HG02840 (cell line): ENCODE measurements at regions not wholly inside any gene's neighbourhood (a gene's known extent, or its start where the extent isn't known, plus 50 kb on each side); places are given as distances from the start of the nearest gene placed in this dataset.

Experiments
- ATAC-seq: cut with Tn5 transposase; IDR thresholded peaks from one replicate; pipeline ENCODE4 v1.9.1; 2021; ENCODE audit warnings: mild to moderate bottlenecking, moderate library complexity, moderate number of reproducible peaks; ENCODE audit not compliant: unreplicated experiment, low FRiP score

DNA sequence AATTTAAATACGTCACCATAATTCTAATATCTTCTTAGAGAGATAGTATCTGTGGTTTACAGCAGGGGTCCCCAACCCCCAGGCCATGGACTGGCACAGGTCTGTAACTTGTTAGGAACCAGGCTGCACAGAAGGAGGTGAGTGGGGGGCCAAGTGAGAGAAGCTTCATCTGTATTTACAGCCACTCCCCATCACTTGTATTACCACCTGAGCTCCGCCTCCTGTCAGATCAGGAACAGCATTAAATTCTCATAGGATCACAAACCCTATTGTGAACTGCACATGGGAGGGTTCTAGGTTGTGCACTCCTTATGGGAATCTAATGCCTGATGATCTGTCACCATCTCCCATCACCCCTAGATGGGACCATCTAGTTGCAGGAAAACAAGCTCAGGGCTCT lies 282.6 kb downstream of the ICOS start:
- no peak for ATAC-seq

- no peak for ATAC-seq
Measured at GRCh38 chr2:204220896-204221295, 284.3 kb downstream of the ICOS start.

GRCh38 chr2:204223046-204223445 lies 286.5 kb downstream of the ICOS start:
- no peak for ATAC-seq

- ATAC-seq, result no peak
Measured at GRCh38 chr2:204223544-204223943, 287.0 kb downstream of the ICOS start.

DNA sequence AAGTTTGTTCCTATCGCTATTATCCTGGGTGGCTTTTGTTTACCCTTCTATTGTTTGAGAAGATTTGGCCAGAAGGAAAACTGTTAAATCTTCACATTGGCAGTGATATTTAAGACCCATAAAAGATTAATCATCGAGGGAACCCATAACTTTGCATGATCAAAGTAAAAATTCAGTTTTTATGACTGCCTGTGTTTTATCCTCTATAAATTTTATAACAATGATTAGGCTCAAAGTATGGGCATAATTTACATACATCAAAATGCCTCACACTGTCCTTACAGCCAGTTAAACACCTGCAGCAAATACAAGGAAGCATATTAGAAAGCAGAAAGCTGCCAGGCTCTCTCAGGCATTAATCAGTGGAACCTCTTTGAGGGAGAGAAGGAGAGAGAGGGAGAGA lies 289.1 kb downstream of the ICOS start:
- ATAC-seq, result no peak

GRCh38 chr2:204226305-204226880 lies 289.8 kb downstream of the ICOS start:
- no peak for ATAC-seq

DNA sequence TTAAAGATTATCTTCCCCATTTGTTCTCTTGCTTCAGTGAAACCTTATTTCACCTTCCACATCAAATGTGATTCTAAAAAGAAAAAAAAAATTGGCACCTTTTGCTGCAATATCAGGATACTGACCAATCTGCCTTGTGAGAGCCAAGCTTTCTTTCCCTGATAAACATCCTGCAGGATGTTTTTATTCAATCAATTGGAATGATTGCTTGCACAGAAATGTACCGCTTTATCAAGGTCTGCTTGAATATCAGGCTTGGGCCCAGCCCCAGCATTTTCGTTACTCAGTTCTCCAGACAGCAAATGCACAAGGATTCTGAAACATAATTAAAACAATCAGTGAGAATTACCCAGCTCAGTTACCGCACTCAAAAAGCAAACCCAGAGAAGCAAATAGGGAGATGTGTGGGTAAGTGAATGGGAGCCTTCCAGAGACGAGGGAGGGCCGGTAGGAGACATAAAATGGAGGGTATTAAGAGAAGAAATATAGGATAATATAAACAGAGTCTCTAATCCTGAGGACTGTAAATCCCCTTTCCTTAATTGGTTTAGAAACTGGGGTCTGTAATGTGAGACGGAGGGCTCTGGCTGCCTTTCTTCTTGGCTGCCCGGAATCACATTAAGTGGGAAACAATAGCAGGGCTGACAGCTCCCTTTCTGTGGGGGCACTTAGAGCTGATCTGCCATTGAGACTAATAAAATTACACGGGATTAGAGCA lies 291.8 kb downstream of the ICOS start:
- no peak for ATAC-seq

DNA sequence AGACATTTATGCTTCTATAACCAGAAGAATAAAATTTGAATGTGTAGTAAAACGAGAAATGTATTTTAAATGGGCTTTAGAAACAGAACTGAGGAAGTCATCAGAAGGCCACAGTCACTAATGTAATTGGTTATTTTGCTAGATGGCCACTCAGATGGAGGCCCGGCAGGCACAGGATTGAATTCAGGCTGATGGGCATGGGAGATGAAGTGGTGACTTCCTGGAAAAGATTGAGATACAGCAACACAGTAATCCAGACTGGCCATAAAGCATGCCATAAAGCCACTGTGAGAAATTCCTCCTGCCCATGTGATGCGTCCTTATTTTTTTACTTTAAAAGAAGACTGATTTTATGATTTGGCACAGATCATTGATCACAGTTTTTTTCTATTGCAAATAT lies 297.7 kb downstream of the ICOS start:
- ATAC-seq, result no peak

- no peak for ATAC-seq
Measured at GRCh38 chr2:204234879-204235278, 298.3 kb downstream of the ICOS start.

DNA sequence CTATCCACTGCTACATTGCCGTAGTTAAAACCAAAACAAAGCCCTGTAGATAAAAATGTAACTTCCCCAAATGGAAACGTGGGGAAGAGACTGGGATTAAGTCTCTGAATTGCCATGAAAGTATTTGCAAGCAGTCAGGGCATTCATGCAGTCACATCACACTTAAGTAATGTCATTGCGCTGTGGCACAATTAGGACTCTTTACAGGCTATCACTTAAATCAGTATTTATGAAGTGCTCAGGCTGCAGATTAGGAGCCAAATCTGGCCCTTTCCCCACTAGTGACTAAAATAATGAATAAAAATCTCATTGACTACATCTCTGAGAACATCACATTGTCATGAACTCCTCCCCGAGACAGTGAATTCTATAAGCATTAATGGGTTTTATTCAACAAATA lies 300.9 kb downstream of the ICOS start:
- no peak for ATAC-seq

- ATAC-seq, result no peak
Measured at GRCh38 chr2:204239411-204240165, 303.0 kb downstream of the ICOS start.

DNA sequence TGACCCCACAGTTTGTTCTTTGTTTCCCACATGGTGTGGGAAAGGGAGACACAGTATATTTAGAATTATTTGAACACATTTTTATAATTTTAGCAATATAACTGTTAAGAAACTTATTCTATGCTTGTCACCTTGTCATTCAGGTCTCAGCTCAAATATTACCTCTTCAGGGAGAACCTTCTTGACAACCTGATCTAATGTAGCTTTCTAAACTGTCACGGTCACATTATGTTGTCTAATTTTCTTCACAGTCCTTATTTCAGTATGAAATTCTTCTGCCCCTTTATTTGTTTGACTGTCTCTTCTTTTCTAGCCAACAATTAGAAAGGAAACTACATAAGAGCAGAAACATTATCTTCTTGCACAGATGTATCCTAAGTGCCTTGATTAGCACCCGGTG lies 304.3 kb upstream of the PARD3B start:
- ATAC-seq, result no peak

DNA sequence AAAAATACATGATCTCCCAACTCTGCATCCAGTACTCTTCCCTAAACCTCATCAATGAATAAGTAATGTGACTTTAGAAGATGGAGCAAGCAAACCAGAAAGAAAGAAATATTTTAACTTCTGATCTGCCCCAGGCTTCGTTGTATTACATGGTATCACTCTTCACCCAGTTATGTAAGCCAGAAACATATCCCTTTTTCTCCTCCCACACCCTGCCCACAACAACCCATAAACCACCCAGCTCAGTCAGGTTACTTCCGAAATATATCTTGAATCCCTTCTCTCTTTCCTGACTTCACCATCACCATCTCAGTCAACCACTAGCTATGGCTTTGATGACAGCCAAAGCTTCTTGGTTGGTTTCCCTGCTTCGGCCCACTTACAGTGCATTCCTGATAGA lies 295.8 kb upstream of the PARD3B start:
- ATAC-seq, result no peak

DNA sequence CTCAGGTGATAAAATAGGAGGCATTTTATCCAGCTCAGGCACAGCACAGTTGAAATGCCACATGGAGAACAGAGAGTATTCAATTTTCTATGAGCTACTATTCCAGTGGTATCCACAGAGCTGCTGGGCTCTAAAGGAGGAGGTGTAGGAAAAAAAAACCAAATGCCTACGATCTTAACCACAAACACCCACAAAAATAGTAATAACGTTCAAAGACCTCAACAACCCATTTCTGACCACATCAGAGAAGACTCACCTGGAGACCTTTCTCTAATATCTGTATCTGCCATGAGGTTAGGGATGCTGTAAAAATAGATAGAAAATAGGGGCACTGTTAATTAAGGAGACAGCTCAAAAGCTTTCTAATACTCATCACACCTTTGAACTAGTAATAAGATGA lies 294.6 kb upstream of the PARD3B start:
- ATAC-seq, result no peak

- ATAC-seq, result no peak
Measured at GRCh38 chr2:204251158-204251997, 293.9 kb upstream of the PARD3B start.

GRCh38 chr2:204251998-204252376 lies 293.3 kb upstream of the PARD3B start:
- ATAC-seq, result no peak

GRCh38 chr2:204255071-204255470 lies 290.2 kb upstream of the PARD3B start:
- no peak for ATAC-seq

DNA sequence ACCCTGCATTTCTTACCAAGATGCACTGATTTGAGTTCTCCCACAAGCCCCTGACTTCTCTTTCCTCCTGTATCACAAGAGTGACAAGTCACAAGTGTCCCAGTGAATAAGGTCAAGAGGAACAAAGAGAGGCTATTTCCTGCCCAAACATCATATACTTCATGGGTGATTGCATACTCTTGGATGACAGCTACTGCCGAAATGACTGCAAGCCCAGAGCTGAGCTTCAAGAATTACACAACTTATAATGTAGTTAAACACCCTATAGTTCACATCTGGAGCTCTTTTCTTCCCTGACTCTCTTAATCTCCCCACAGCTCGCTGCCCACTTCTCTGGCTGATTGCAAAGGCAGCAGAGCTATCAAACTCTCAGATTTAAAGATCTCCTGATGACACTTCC lies 289.7 kb upstream of the PARD3B start:
- ATAC-seq, result no peak

DNA sequence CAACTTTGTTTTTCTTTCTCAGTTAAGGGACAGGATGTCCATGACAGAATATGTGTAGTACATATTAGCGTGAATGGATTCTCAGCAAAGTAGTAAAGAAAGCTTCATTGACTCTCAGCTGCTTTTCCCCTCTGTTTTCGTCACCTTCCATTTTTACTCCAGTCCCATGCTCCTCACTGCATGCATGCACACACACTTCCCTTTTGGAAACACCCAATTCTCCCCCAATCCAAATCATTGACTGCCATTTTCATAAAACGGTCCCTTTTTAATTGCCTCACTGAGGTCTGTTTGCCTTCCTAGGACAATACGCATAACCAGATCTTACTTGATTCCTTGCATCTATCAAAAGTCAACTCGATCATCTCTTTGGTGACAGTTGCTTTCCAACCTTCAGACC lies 287.5 kb upstream of the PARD3B start:
- ATAC-seq, result no peak

GRCh38 chr2:204258890-204259289 lies 286.4 kb upstream of the PARD3B start:
- ATAC-seq, result no peak
